ENCODE measurements at regions not wholly inside any gene's neighbourhood (a gene's known extent, or its start where the extent isn't known, plus 50 kb on each side); places are given as distances from the start of the nearest gene placed in this dataset.

DNA sequence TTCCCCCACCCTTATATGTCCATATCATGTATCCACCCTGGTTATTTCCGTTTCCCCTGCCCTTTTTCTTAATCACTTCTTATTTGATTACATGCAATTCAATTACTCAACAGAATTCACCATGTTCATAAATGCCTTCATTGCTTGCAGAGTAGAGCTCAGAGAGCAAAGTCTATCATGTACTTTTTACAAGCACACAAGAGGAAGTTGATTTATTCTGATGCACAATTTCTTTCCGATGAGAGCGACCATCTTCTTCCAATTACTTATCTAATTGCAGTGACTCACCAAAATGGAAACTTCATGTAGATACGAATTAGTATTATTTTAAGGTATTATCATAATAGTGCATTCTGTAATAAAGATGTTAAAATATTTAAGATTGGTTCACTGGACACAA lies 430.5 kb upstream of the KLF6 start:
- intact Hi-C loops (cut with DNase I), result no loop called here
- TF ChIP-seq, protein P1, sequence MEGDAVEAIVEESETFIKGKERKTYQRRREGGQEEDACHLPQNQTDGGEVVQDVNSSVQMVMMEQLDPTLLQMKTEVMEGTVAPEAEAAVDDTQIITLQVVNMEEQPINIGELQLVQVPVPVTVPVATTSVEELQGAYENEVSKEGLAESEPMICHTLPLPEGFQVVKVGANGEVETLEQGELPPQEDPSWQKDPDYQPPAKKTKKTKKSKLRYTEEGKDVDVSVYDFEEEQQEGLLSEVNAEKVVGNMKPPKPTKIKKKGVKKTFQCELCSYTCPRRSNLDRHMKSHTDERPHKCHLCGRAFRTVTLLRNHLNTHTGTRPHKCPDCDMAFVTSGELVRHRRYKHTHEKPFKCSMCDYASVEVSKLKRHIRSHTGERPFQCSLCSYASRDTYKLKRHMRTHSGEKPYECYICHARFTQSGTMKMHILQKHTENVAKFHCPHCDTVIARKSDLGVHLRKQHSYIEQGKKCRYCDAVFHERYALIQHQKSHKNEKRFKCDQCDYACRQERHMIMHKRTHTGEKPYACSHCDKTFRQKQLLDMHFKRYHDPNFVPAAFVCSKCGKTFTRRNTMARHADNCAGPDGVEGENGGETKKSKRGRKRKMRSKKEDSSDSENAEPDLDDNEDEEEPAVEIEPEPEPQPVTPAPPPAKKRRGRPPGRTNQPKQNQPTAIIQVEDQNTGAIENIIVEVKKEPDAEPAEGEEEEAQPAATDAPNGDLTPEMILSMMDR (IDR thresholded peaks at IDR 0.05), result no peak
- Histone ChIP-seq H3K4me1 (peaks cover 0 to 31% (median 15%) of the 10 kb centered on the region in 9 donors), H3K36me3 (no peaks in the 10 kb centered on the region), H3K27me3 (no peaks in the 10 kb centered on the region), H3K27ac (no peak overlapping the region), H3K9me3 (no peaks in the 10 kb centered on the region), H3K4me3 (no peak overlapping the region)
- no peak for DNase-seq
- ATAC-seq, result no peak
- 87 to 90% methylated on average over 4 of the region's 4 CpGs for WGBS, 2 donors

DNA sequence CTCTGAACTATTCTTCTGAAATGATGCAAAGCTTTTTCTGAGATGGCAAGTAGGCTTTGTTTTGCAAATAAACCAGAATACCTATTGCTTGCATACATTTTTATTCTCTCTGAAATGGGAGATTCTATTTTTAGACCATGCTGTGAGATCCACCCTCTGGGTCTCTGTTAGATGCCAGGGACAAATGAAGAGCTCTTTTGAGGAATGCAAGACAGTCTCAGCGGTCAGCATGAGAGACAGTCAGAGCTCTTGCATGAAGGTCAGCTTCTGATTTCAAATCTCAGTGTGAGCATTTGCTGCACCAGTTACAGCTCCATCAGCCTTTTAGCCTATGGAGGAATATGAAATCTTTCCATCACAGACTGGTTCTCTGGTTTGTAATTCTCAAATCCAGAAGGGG lies 429.9 kb upstream of the KLF6 start:
- Histone ChIP-seq H3K4me3 (no peak overlapping the region), H3K27me3 (no peaks in the 10 kb centered on the region), H3K9me3 (no peaks in the 10 kb centered on the region), H3K27ac (no peak overlapping the region), H3K36me3 (no peaks in the 10 kb centered on the region), H3K4me1 (peaks cover 0 to 31% (median 15%) of the 10 kb centered on the region in 9 donors)
- ATAC-seq (peak in 2 of 8 donors; percentile 35 to 64), DNase-seq (no peak)
- TF ChIP-seq, protein P1 (IDR thresholded peaks at IDR 0.05), result no peak
- intact Hi-C loops (cut with DNase I), result no loop called here
- 62 to 71% methylated on average over 1 of the region's 1 CpG for WGBS, 2 donors

DNA sequence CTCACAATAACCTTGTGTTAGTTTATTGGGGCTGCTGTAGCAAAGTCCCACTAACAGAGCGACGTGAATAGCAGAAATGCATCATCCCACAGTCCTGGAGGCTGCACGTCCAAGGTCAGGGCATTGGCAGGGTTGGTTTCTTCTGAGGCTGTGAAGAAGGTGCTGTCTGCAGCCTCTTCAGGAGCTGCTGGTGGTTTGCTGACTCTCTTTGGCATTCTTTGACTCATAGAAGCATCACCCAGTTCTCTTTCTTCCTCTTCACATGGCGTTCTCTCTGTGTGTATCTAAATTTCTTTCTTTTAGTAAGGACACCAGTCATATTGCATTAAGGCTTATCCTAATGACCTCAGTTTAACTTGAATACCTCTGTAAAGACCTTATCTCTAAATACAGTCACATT lies 428.4 kb upstream of the KLF6 start:
- WGBS, 2 donors, result 93 to 94% methylated on average over 4 of the region's 4 CpGs
- no peak for ATAC-seq
- Histone ChIP-seq H3K4me3 (no peak overlapping the region), H3K27me3 (no peaks in the 10 kb centered on the region), H3K4me1 (peaks cover 0 to 35% (median 15%) of the 10 kb centered on the region in 9 donors), H3K36me3 (no peaks in the 10 kb centered on the region), H3K9me3 (no peaks in the 10 kb centered on the region), H3K27ac (no peak overlapping the region)
- TF ChIP-seq, protein P1 (IDR thresholded peaks at IDR 0.05), result no peak
- intact Hi-C loops (cut with DNase I), result no loop called here
- DNase-seq, result no peak

DNA sequence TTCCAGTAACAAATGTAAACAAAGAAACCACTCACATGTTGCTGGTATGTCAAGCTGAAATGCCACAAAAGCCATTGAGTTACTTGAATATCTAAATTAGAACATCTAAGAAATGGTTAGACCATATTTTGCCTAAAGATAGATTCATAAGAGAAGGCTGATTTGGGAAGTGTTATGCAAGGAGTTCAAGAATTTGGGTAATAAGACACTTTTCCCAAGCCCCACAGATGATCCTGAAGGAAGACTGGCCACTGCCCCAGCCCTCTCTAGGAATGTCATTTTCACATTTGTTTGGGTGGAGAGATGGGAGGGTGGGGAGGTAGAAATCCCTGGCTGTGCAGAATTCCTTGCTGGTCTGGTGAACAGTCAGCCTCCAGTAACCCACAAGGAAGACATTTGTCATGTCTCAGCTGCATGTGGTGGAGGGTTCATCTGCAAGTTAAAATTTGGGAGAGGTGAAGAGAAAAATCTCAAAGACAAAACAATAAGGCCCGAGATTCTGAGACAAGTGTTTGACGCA lies 427.2 kb upstream of the KLF6 start:
- H3K4me3 ChIP-seq, result no peak overlapping the region
- TF ChIP-seq, protein P1 (IDR thresholded peaks at IDR 0.05), result no peak
- 94% methylated on average over 2 of the region's 2 CpGs for WGBS, 2 donors
- no peaks in the 10 kb centered on the region for H3K27me3 ChIP-seq
- H3K4me1 ChIP-seq, result peaks cover 0 to 37% (median 15%) of the 10 kb centered on the region in 9 donors
- no peak overlapping the region for H3K27ac ChIP-seq
- DNase-seq (no peak), ATAC-seq (no peak)
- no peaks in the 10 kb centered on the region for H3K36me3 ChIP-seq
- no peaks in the 10 kb centered on the region for H3K9me3 ChIP-seq
- intact Hi-C loops (cut with DNase I), result no loop called here
